RWPE2 (cell line): ENCODE measurements at regions not wholly inside any gene's neighbourhood (a gene's known extent, or its start where the extent isn't known, plus 50 kb on each side); places are given as distances from the start of the nearest gene placed in this dataset.

Experiments used
- ATAC-seq: fragments of 200-7000 bp; cut with Tn5 transposase; 3 replicates; pipeline ENCODE4 v1.9.1; 2021; ENCODE audit warnings: low read depth
- DNase-seq: peaks from one replicate; pipeline ENCODE4 v3.0.0-alpha.2; 2020; ENCODE audit warnings: low spot score
- H3K27ac ChIP-seq: fragments of 450-650 bp; 2 replicates; pipeline ENCODE4 v1.5.1; 2017; ENCODE audit warnings: mild to moderate bottlenecking; ENCODE audit not compliant: poor library complexity, severe bottlenecking
- H3K27me3 ChIP-seq: fragments of 250-450 bp; sonication (Bioruptor Pico); 2 replicates; pipeline ENCODE4 v1.5.1; 2021; ENCODE audit warnings: mild to moderate bottlenecking, moderate library complexity; ENCODE audit not compliant: insufficient read depth, poor library complexity, severe bottlenecking
- H3K36me3 ChIP-seq: fragments of 250-450 bp; sonication (Bioruptor Pico); 2 replicates; pipeline ENCODE4 v1.5.1; 2020; ENCODE audit warnings: low read depth, mild to moderate bottlenecking, moderate library complexity
- H3K4me1 ChIP-seq: fragments of 250-450 bp; sonication (Bioruptor Pico); 2 replicates; pipeline ENCODE4 v1.5.1; 2021; ENCODE audit warnings: mild to moderate bottlenecking, moderate library complexity; ENCODE audit not compliant: insufficient read depth, poor library complexity, severe bottlenecking
- H3K4me3 ChIP-seq: fragments of 250-450 bp; sonication (Bioruptor Pico); 2 replicates; pipeline ENCODE4 v1.5.1; 2021; ENCODE audit warnings: mild to moderate bottlenecking, moderate library complexity; ENCODE audit not compliant: severe bottlenecking
- H3K9me3 ChIP-seq: fragments of 250-450 bp; sonication (Bioruptor Pico); 2 replicates; pipeline ENCODE4 v1.5.1; 2021; ENCODE audit warnings: mild to moderate bottlenecking, moderate library complexity; ENCODE audit not compliant: severe bottlenecking
- CTCF ChIP-seq: fragments of 450-650 bp; IDR thresholded peaks from one replicate; pipeline ENCODE4 v1.5.1; 2017; ENCODE audit warnings: mild to moderate bottlenecking, moderate library complexity; ENCODE audit not compliant: poor library complexity, severe bottlenecking

GRCh38 chr5:9838916-9839315 is 208.8 kb upstream of the TAS2R1 start:
- Histone ChIP-seq H3K27me3 (peaks cover 10% of the 10 kb centered on the region), H3K36me3 (no peaks in the 10 kb centered on the region), H3K27ac (no peak overlapping the region), H3K4me1 (no peaks in the 10 kb centered on the region), H3K4me3 (no peak overlapping the region), H3K9me3 (peaks cover 7% of the 10 kb centered on the region)
- ATAC-seq (no peak; the same call in 2 of the 3 replicates), DNase-seq (no peak)
- no peak for TF ChIP-seq CTCF

GRCh38 chr5:9834871-9835770 is 205.0 kb upstream of the TAS2R1 start:
- peak; percentile 13 for TF ChIP-seq CTCF
- Histone ChIP-seq H3K4me3 (no peak overlapping the region), H3K4me1 (no peaks in the 10 kb centered on the region), H3K27me3 (no peaks in the 10 kb centered on the region), H3K27ac (no peak overlapping the region), H3K36me3 (no peaks in the 10 kb centered on the region), H3K9me3 (no peaks in the 10 kb centered on the region)
- DNase-seq (no peak), ATAC-seq (no peak)

- H3K27ac ChIP-seq = no peak overlapping the region
- ATAC-seq = no peak
- no peaks in the 10 kb centered on the region for H3K36me3 ChIP-seq
- no peaks in the 10 kb centered on the region for H3K4me1 ChIP-seq
- no peak for TF ChIP-seq CTCF
- H3K9me3 ChIP-seq = no peaks in the 10 kb centered on the region
- no peak overlapping the region for H3K4me3 ChIP-seq
- no peak for DNase-seq
- H3K27me3 ChIP-seq = no peaks in the 10 kb centered on the region
These were observed 203.7 kb upstream of the TAS2R1 start for GRCh38 chr5:9833871-9834270.

GRCh38 chr5:9832921-9833320 is 202.8 kb upstream of the TAS2R1 start:
- no peak for TF ChIP-seq CTCF
- DNase-seq (no peak), ATAC-seq (no peak)
- Histone ChIP-seq H3K9me3 (no peaks in the 10 kb centered on the region), H3K27ac (no peak overlapping the region), H3K4me1 (no peaks in the 10 kb centered on the region), H3K4me3 (no peak overlapping the region), H3K36me3 (no peaks in the 10 kb centered on the region), H3K27me3 (no peaks in the 10 kb centered on the region)

GRCh38 chr5:9831823-9832222 is 201.7 kb upstream of the TAS2R1 start:
- no peaks in the 10 kb centered on the region for H3K9me3 ChIP-seq
- H3K4me1 ChIP-seq = no peaks in the 10 kb centered on the region
- H3K27me3 ChIP-seq = no peaks in the 10 kb centered on the region
- no peak overlapping the region for H3K4me3 ChIP-seq
- H3K27ac ChIP-seq = no peak overlapping the region
- no peak for ATAC-seq
- no peak for DNase-seq
- H3K36me3 ChIP-seq = no peaks in the 10 kb centered on the region
- TF ChIP-seq CTCF = no peak
